ENCODE measurements at regions not wholly inside any gene's neighbourhood (a gene's known extent, or its start where the extent isn't known, plus 50 kb on each side); places are given as distances from the start of the nearest gene placed in this dataset.

- TF ChIP-seq CTCF (IDR thresholded peaks at IDR 0.05; ENCODE audit: extremely low read depth in 1 of 2, insufficient read depth in 1 of 2, low read depth in 1 of 2, low read length in 2 of 2) (no peak), POLR2AphosphoS5 (IDR thresholded peaks at IDR 0.05; ENCODE audit: insufficient read depth, low read depth, low read length) (no peak), EZH2 (IDR thresholded peaks at IDR 0.05; ENCODE audit: borderline replicate concordance, low read depth, low read length, severe bottlenecking) (no peak), POLR2A (IDR thresholded peaks at IDR 0.05; ENCODE audit: low read depth, low read length) (no peak), GATA2 (IDR thresholded peaks at IDR 0.05; ENCODE audit: insufficient read depth, insufficient read length, low read depth, low read length) (no peak), MAX (IDR thresholded peaks at IDR 0.05; ENCODE audit: insufficient read depth, insufficient read length) (no peak)
These were observed 102.7 kb upstream of the DPH5 start for GRCh38 chr1:101128211-101128727.

Measured in endothelial cell of umbilical vein (primary cell).